ENCODE measurements at regions not wholly inside any gene's neighbourhood (a gene's known extent, or its start where the extent isn't known, plus 50 kb on each side); places are given as distances from the start of the nearest gene placed in this dataset.

DNA sequence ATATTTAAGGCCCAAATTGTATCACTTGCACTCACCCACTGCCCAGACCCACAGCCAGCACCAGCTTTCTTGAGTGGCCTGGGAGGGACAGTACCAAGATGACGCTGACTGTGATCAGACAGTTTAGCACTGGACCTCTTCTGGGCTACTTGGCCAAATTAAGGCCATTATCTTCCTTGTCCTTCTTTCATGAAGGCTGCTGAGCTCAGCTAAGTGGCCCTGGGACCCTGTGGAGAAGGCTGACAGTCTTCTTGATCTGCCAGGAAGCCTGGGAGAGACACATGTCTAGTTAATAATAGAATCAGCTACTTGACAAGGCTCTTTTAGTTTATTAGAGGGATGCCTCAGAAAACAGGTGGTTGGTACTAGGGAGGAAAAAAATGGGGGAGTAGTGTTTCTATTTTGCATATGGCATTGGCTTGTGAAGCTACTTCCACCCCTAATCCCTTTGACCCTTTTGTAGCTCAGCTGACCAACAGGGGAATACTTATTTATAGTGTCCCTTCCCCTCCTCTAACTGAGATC, 127.9 kb upstream of the NTM start:
- DNase-seq: no peak

DNA sequence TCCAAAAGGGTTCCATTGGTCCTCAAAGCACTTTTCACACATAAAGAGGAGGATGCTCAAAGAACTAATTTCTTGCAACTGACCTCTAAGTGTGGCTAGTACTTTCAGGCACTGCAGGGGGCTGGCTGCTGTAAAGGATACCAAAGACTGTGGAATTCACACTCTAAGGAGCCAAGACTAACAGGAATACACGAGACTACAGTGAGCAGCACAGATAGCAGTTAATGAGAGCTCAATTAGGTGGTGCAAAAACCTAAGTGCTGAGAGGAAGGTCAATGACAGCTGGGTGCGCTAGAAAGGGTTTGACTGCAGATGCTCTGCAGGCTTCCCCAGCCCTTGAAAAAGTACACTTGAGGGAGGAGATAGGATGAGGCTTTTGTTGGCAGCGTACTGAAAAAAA, 124.3 kb upstream of the NTM start:
- no peak for DNase-seq

GRCh38 chr11:131246663-131247062, 123.8 kb upstream of the NTM start:
- DNase-seq: no peak

DNA sequence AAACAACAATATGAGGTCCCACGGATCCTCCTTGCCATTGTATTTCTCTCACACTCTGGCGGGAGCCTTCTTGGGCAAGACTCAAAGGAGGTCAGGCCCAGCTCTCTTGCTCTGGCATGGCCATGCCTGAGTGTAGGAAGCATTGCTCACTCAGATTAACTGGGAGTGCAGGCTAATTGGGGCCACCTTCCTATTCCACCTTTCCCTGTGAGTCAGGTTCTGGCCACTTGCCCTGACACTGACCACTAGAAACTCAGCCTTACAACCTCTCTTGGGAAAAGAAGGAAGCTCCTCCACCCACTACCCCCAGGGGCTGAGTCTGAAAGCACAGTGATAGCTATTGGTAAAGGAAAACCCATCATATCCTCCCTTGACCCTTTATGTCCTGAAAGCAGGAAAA, 121.8 kb upstream of the NTM start:
- no peak for DNase-seq

- no peak for DNase-seq
These were observed 117.2 kb upstream of the NTM start for GRCh38 chr11:131253142-131253655.

- no peak for DNase-seq
These were observed 116.7 kb upstream of the NTM start for GRCh38 chr11:131253656-131254151.

- DNase-seq: no peak
These were observed 116.2 kb upstream of the NTM start for GRCh38 chr11:131254254-131254653.

DNA sequence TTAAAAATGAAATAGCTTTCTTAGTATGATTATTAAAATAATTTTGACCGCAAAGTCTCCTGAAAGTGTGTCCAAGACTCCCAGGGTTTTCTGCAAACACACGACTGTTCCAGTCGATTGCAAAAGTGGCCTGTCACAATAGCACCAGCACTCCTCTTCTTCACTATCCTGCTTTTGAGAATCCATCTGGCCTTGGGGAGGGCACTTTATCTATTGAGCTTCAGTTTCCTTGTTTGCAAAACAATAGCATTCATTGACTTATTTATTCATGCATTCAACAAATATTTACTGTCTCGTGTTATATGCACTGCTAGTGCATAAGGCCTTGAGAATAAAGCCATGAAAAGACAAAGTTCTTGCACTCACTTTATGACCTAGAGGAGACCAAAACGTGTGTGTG, 96.2 kb upstream of the NTM start:
- DNase-seq: no peak

- no peak for DNase-seq
These were observed 94.8 kb upstream of the NTM start for GRCh38 chr11:131275580-131275979.

GRCh38 chr11:131278472-131278871, 91.9 kb upstream of the NTM start:
- no peak for DNase-seq

DNA sequence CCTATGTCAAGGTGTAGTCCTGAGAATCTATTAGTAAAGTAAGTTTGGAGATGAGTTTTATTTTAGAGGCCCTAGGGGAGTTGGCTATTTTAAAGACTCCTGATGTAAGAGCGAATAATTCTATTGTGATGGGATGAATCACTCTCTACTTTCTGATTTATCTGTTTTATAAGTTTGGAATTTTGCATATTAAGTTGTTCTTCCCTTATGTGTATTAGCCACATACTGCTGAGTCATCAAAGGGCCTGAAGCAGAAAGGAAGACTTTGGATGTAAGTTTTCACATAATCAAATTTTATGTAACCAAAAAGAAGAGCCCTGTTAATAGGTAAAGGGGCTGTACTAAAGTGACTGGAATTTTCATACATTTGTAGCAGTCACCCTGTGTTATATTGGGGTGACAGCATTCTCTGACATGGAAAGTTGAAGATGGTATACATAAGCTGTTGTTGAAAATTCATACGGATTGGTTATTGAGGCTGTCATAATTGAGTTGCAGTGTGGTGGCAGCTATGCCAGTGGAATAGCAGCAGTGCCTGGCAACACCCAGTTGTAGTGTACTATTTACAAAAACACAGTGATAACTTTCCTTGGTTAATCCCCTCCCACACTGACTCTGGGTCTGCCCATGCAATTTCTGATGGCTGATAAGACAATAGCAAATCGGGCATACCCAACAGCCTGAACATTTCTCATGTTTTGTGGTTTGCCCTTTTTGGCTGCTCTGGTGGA, 90.6 kb upstream of the NTM start:
- DNase-seq: no peak

DNA sequence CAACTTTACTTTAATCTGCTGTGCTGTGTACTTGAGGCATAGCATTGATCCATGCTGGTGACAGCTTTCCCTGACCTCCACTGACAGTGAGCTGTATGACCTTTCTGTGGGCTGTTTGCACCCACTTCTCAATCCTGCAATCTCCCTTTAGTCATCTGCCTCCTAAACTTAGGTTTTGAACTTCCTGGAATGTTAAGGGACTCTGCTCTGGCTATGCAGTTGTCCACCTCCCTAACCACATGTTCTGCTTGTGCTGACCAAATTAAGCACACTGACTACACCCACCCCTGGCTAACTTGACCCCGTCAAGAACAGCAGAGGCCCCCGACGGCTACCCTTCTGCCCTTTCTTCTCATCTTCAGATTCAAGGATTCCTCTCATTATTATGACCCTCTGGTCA, 89.1 kb upstream of the NTM start:
- no peak for DNase-seq

DNA sequence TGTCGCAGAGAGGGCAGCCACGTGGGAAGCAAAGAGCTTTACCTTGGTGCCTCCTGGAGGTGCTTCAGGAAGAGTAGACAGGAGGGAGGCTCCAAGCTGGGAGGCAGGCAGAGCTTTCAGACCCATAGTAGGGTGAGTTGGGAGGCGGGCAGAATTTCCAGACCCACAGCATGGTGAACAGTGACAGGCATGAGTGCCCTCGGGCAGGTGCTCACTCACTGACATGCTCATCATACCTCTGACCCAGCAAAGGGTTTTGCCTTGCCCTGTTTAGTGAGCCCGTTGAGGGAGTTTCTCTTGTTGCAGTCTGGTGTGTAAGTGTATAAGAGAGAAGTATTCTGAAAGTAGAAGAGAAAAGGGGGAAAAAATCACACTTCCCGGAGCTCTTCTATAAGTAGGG, 86.4 kb upstream of the NTM start:
- DNase-seq: no peak

DNA sequence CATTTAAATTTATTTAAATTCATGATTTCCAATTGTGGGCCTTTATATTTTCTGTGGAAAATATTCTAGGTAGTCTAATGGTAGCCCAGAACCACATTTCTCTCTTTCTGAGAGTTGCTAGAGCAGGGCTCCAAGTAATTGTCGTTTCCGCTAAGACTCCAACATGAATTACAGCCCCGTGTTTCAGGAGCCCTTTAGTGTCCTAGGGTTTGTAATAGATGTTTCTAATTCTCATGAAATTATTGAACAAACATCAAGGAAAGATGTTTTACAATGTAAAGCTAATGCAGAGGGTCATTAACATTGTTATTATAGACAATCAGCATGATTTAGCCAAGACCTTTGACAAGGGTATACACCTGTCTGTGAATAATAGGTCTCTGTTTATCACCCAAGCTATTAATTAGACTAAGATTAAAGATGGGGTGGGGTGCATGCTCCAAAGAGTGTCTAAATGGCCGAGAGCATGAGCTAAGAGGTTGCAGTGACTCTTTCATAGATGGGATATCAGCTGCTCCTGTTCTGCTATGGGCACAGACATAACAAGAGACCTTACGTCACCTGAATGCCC, 81.8 kb upstream of the NTM start:
- DNase-seq: no peak

DNA sequence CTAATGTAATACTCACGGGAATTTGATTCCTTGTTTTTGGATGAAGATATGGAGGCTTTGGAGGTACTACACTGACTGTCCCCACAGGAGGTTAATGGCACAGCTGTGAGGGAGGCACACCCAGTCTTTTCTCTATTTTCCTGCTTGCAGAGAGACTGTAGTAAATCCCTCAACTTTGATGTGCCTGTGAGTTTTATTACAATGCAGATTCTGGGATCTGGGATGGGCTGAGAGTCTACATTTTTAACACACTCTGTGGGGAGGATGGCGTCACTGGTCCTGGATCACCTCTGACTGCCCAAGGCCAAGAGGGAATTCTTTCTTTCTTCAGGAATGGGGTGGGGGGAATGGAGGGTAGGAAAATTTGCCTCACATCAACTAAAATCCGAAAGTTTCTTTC, 80.2 kb upstream of the NTM start:
- no peak for DNase-seq

- no peak for DNase-seq
These were observed 74.4 kb upstream of the NTM start for GRCh38 chr11:131295986-131296385.

- no peak for DNase-seq
These were observed 73.0 kb upstream of the NTM start for GRCh38 chr11:131297441-131297840.

- no peak for DNase-seq
These were observed 70.6 kb upstream of the NTM start for GRCh38 chr11:131299598-131300438.

- DNase-seq: no peak
These were observed 70.0 kb upstream of the NTM start for GRCh38 chr11:131300439-131300717.

DNA sequence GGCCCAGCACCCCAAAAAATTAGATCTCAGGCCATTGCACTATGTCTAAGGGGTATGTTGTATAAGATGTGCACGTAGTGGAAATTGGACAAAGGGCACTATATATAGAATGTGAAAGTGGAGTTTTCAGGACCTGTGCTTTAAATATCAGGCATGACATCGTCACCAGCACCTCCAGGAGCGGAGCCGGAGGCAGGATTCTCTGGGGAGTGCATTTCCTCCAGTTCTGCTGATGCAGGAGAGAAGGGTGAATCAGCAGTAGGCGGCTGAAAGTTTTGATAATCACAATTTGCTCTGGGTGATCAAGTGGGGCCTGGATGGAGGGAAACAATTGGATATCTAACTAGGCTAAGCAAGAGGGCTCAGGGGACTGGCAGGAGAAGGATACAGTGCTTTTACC, 69.1 kb upstream of the NTM start:
- DNase-seq: no peak

- DNase-seq: no peak
These were observed 67.6 kb upstream of the NTM start for GRCh38 chr11:131302836-131303235.

GRCh38 chr11:131303611-131304119, 66.8 kb upstream of the NTM start:
- DNase-seq: no peak

DNA sequence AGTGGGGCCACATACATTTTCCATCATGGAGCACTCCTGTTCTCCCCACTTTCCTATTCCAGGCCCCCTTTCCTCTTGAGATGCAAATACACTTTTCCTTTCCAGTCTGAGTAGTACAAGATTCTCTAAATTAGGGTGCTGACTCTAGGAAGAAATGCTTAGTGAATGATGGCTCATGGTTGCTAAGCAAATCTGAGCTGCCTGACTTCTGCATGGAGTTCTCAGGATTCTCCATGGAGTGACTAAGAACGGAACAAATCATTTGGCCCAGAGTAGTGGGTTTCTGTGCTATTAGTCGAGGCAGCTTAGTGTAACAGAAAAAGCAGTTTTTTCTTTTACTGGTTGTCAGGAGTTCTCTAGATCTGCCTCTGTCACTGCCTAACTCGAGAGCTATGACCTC, 65.4 kb upstream of the NTM start:
- DNase-seq: no peak

DNA sequence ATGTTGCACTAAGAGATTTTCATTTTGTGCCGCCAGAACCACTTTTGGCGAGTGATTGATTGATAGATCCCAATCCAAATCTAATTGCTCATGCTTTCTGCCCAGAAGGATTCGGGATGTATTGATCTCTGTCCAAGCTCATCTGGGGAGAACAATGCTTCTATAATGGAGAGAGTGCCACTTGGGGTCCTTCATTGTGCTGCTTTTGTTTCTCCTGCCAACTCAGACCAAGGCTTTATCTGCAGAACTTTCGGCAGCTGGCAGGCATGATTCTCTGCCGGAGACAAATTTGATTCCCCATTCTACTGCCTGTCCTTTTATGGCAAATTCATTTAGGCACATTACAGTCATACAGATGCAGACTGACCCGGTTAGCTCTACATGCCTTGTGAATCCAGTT, 62.9 kb upstream of the NTM start:
- no peak for DNase-seq

All from SHP77 (cell line).